Keratinocyte (primary cell): ENCODE measurements at regions not wholly inside any gene's neighbourhood (a gene's known extent, or its start where the extent isn't known, plus 50 kb on each side); places are given as distances from the start of the nearest gene placed in this dataset.
A peak's percentile ranks its signal among the peaks of the same experiment; 100 is the strongest.

ENCODE experiments used
- DNase-seq: peaks from one replicate; pipeline ENCODE4 v3.0.0-alpha.2; 2011; ENCODE audit warnings: low read depth, missing footprints, low spot score
- FAIRE-seq: peaks from 2 replicates; lab custom pipeline; 2011; peaks lifted over from hg19 to GRCh38; lab: Jason Lieb, UNC
- H2AFZ ChIP-seq: 2 replicates; pipeline ENCODE4 v1.6.0; 2012; ENCODE audit warnings: low read length, control low read depth, inconsistent platforms; ENCODE audit not compliant: control insufficient read depth
- H3K27ac ChIP-seq: 2 replicates; pipeline ENCODE4 v1.5.1; 2011; ENCODE audit warnings: low read length; ENCODE audit not compliant: control insufficient read depth, insufficient read depth
- H3K27me3 ChIP-seq: 3 replicates; pipeline ENCODE4 v1.6.0; 2011; ENCODE audit warnings: low read length; ENCODE audit not compliant: control insufficient read depth, insufficient read depth; ENCODE audit errors: extremely low read depth
- H3K36me3 ChIP-seq, 2 experiments: 2 replicates in 1 of 2; 3 replicates in 1 of 2; pipeline ENCODE4 v1.5.1; 2011; ENCODE audit warnings: low read length in 2 of 2, mild to moderate bottlenecking in 1 of 2; ENCODE audit not compliant: control insufficient read depth in 2 of 2, insufficient read depth in 2 of 2; ENCODE audit errors: extremely low read depth in 1 of 2
- H3K4me1 ChIP-seq: 3 replicates; pipeline ENCODE4 v1.5.1; 2011; ENCODE audit warnings: low read length; ENCODE audit not compliant: control insufficient read depth, insufficient read depth; ENCODE audit errors: extremely low read depth
- H3K4me2 ChIP-seq: 3 replicates; pipeline ENCODE4 v1.6.0; 2011; ENCODE audit warnings: low read depth, low read length; ENCODE audit not compliant: control insufficient read depth, insufficient read depth; ENCODE audit errors: extremely low read depth
- H3K4me3 ChIP-seq, 3 experiments: fragments of 200-600 bp in 1 of 3; sonication (generic) in 1 of 3; 2 replicates in 2 of 3; 3 replicates in 1 of 3; pipeline ENCODE4 v1.5.1; 2011 to 2016; ENCODE audit warnings: low read length in 3 of 3, mild to moderate bottlenecking in 3 of 3, control low read depth in 2 of 3, inconsistent platforms in 1 of 3, low read depth in 1 of 3, mixed read lengths in 1 of 3, mixed run types in 1 of 3, moderate library complexity in 1 of 3; ENCODE audit not compliant: control insufficient read depth in 2 of 3, insufficient read depth in 2 of 3; ENCODE audit errors: extremely low read depth in 1 of 3
- H3K79me2 ChIP-seq: 2 replicates; pipeline ENCODE4 v1.6.0; 2012; ENCODE audit warnings: low read length; ENCODE audit not compliant: control insufficient read depth, insufficient read depth
- H3K9ac ChIP-seq: 3 replicates; pipeline ENCODE4 v1.6.0; 2011; ENCODE audit warnings: low read length; ENCODE audit not compliant: control insufficient read depth, insufficient read depth; ENCODE audit errors: extremely low read depth
- H3K9me1 ChIP-seq: 3 replicates; pipeline ENCODE4 v1.6.0; 2011; ENCODE audit warnings: low read length; ENCODE audit not compliant: control insufficient read depth, insufficient read depth; ENCODE audit errors: extremely low read depth
- H3K9me3 ChIP-seq: 2 replicates; pipeline ENCODE4 v1.5.1; 2012; ENCODE audit warnings: low read depth, low read length; ENCODE audit not compliant: control insufficient read depth
- H4K20me1 ChIP-seq: 3 replicates; pipeline ENCODE4 v1.6.0; 2011; ENCODE audit warnings: low read length; ENCODE audit not compliant: control insufficient read depth, insufficient read depth; ENCODE audit errors: extremely low read depth
- EZH2 ChIP-seq: IDR thresholded peaks from one replicate; pipeline ENCODE4 v1.6.1; 2012; ENCODE audit warnings: inconsistent platforms, mild to moderate bottlenecking, low read length, moderate library complexity
- dilution Hi-C: fragments of 300-500 bp; cut with MboI; formaldehyde crosslinking; loops from one replicate; pipeline ENCODE4 v1.7.0; 2020; ENCODE audit warnings: low sequenced_read_pairs; ENCODE audit not compliant: extremely low pct_ligation_motif_present
- TF ChIP-seq, protein P1 (sequence below), 3 experiments: IDR thresholded peaks in 1 of 3; conservative IDR thresholded peaks in 1 of 3; optimal IDR thresholded peaks in 1 of 3; 2 replicates in 2 of 3; 3 replicates in 1 of 3; pipeline versions ENCODE3 to v1.5.1; 2011; ENCODE audit warnings: low read length in 3 of 3, mild to moderate bottlenecking in 3 of 3, moderate library complexity in 2 of 3, control low read depth in 1 of 3, inconsistent platforms in 1 of 3; ENCODE audit not compliant: insufficient read depth in 2 of 3; ENCODE audit errors: extremely low read depth in 1 of 3

DNA sequence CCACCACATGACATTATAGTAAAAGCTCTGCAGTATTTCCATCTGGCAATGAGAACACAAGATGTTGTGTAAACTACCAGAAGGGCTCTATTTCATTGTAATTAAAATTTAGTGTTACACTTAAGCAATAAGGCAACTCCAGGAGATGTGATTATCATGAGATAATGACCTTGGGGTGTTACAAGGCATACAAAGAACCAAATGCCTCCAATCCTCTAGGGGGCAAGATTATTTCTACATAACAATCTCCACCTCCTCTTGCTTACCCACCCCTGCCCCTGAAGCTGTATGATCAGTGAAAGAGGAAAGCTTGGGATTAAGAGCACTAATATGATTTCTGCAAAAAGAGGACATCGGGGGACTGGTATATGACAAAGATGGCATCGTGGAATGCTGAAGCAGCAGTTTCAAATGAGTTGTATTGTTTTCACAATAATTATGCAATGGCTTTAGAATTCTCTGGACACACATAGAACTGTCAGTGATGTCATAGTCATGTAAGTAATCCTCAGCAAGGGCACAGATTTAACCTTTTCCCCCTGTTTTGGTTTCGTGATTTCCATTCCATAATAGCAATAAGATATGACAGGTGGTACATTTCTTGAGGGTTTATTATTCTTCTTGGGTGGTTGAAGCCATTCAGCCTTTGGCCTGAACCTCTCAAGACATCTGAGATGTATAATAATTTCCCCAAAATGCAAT, 295.3 kb downstream of the MZT1 start:
- H2AFZ ChIP-seq, result no peak overlapping the region
- no peaks in the 10 kb centered on the region for H3K79me2 ChIP-seq
- FAIRE-seq (no peak), DNase-seq (no peak)
- no peaks in the 10 kb centered on the region for H3K27me3 ChIP-seq
- no peak overlapping the region for H3K4me2 ChIP-seq
- H3K9me3 ChIP-seq, result no peaks in the 10 kb centered on the region
- no peaks in the 10 kb centered on the region for H4K20me1 ChIP-seq
- H3K27ac ChIP-seq, result no peak overlapping the region
- no peaks in the 10 kb centered on the region for H3K36me3 ChIP-seq
- no peaks in the 10 kb centered on the region for H3K9me1 ChIP-seq
- H3K9ac ChIP-seq, result no peak overlapping the region
- H3K4me3 ChIP-seq, result no peak overlapping the region
- peaks cover 5% of the 10 kb centered on the region for H3K4me1 ChIP-seq
- dilution Hi-C loops, result no loop called here
- TF ChIP-seq, protein P1, sequence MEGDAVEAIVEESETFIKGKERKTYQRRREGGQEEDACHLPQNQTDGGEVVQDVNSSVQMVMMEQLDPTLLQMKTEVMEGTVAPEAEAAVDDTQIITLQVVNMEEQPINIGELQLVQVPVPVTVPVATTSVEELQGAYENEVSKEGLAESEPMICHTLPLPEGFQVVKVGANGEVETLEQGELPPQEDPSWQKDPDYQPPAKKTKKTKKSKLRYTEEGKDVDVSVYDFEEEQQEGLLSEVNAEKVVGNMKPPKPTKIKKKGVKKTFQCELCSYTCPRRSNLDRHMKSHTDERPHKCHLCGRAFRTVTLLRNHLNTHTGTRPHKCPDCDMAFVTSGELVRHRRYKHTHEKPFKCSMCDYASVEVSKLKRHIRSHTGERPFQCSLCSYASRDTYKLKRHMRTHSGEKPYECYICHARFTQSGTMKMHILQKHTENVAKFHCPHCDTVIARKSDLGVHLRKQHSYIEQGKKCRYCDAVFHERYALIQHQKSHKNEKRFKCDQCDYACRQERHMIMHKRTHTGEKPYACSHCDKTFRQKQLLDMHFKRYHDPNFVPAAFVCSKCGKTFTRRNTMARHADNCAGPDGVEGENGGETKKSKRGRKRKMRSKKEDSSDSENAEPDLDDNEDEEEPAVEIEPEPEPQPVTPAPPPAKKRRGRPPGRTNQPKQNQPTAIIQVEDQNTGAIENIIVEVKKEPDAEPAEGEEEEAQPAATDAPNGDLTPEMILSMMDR (optimal IDR thresholded peaks at IDR 0.05 in 1 of 3, IDR thresholded peaks at IDR 0.05 in 1 of 3, conservative IDR thresholded peaks at IDR 0.05 in 1 of 3; ENCODE audit: extremely low read depth in 1 of 3, insufficient read depth in 2 of 3, low read length in 3 of 3), result no peak
- TF ChIP-seq EZH2, result no peak

DNA sequence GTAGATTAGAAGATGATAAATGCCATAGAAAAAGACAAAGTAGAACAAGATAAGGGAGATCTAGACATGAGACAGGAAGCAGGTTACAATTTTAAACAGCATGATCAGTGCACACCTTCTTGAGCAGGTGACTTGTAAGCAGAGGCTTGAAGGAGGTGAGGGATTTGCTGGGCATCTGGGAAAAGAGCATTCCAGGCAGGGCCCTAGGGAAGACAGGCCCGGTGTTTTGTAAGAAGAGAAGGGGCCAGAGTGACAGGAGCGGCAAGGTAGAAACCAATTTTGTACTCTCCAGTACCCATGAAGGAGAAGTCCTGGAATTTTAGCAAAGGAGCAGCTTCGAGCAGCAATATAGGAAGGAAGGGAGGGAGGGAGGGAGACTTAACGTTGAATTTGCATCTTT, 296.5 kb downstream of the MZT1 start:
- no peaks in the 10 kb centered on the region for H3K9me3 ChIP-seq
- FAIRE-seq, result no peak
- peak overlapping the region; percentile 37 for H2AFZ ChIP-seq
- no peak for TF ChIP-seq EZH2
- H3K4me1 ChIP-seq, result no peaks in the 10 kb centered on the region
- H4K20me1 ChIP-seq, result no peaks in the 10 kb centered on the region
- no peaks in the 10 kb centered on the region for H3K27me3 ChIP-seq
- H3K9ac ChIP-seq, result no peak overlapping the region
- H3K4me3 ChIP-seq, result no peak overlapping the region
- no peaks in the 10 kb centered on the region for H3K79me2 ChIP-seq
- H3K36me3 ChIP-seq, result no peaks in the 10 kb centered on the region
- H3K4me2 ChIP-seq, result no peak overlapping the region
- DNase-seq, result no peak
- dilution Hi-C loops, result no loop called here
- H3K27ac ChIP-seq, result no peak overlapping the region
- H3K9me1 ChIP-seq, result no peaks in the 10 kb centered on the region
